ENCODE measurements at regions not wholly inside any gene's neighbourhood (a gene's known extent, or its start where the extent isn't known, plus 50 kb on each side); places are given as distances from the start of the nearest gene placed in this dataset.
A peak's percentile ranks its signal among the peaks of the same experiment; 100 is the strongest.

DNA sequence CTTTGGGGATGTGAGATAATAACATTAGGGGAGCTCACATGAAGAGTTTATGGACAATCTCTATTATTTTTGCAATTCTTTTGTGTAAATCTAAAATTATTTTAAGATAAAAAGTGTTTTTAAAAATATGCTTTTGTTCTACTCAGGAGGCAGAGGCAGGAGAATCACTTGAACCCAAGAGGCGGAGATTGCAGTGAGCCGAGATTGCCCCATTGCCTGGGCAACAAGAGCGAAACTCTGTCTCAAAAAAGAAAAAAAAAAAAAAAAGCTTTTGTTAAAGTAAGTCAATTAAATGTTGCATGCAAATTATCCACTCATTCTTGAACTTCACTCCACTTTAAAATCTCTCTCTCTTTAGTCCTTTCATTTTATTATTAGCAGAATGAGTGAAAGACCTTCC lies 193.3 kb upstream of the IRS2 start:
- peak in 1 of 56 donors; percentile 5 for DNase-seq

DNA sequence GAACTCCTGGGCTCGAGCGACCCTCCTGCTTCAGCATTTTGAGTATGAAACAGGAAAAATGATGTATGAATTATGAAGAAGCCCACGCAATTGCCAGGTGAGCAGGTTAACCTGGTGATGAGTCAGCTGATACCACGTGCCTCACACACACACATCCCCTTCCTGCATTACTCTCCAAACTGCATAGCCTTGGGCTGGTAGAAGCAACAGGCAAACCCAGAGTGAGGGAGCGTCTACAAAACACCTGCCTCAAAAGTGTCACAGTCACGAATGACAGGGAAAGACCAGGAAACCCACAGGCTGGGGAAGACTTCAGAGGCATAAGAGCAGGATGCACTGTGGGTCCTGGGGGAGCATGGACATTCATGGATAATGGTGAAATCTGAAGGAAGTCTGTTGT lies 192.8 kb upstream of the IRS2 start:
- peak in 2 of 56 donors; percentile 11 to 26 for DNase-seq

DNA sequence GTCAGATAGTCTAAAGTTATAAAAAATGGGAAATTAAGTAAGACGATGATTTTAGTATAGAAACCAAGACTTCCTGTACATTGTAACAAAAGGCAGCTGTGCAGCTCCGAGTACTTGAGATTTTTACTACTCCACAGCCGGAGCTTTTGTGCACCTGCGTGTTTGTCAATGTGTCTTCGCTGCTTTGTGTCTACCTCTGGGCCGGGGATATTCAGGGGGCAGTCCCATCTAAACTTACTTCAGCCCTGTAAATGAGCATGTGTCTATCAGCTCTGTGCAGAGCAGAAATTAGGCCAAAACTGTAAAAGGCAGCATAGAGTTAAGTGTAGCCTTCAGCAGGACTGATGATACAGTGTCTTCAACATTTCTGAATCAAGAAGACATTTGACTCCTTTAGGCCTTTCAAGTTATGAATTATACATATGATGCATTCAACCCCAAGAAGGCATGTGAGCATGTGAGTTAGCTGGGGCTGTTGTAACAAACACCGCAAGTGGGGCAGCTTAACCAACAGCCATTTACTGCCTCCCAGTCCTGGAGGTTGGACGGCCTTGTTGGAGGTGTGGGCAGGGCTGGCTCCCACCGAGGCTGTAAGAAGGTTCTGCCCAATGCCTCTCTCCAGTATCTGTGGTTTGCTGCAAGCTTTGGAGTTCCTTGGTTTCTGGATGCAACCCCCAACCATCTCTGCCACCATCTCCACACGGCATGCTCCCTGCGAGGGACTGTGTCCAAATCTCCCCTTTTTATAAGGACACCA lies 191.0 kb upstream of the IRS2 start:
- no peak for DNase-seq

DNA sequence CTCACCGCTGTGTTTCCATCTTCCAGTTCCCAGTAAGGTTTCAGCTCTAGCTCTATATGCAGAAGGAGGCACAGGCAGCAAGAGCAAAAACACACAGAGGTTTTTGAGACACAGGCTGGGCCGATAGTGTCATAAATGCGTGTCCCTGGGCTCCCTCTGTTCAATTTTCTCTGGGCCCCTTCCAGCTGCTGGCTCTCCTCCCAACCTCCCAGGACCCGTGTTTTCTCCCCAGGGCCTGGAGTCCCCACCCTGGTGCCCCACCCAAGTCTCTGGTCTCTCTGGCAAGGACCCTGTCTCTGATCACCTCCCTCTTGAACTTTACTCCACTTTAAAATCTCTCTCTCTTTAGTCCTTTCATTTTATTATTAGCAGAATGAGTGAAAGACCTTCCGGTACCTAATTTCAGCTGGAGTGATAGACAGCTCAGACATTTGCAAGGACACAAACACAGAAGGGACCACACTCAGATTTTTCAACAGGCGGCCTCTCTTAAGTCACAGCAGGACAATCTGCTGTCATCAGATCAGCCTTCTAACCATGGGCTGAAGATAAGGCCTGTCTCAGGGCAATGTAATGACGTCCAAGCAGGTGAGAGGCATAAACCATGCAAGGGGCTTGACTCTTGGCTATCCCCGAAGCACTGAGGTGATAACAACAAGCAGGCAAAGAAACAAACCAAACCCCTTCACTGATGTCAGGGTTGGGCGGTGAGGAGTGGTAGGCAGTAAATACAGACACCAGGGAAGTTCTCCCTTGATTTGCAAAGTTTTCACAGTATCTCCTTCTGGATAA lies 190.0 kb upstream of the IRS2 start:
- DNase-seq: no peak

DNA sequence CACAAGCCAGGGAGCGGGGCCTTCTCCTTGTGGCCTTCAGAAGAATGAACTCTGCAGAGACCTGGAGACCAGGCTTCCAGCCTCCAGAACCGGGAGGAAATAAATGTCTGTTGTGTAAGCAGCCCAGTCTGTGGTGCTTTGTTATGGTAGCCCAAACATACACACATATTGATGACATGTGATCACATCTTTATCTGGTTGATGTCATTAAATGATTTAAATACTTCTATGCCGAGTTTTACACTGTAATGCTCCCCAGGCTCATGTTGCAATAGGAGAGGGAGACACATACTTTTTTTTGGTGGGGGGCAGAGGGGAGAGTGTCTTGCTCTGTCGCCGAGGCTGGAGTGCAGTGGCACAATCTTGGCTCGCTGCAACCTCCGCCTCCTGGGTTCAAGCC lies 188.0 kb upstream of the IRS2 start:
- DNase-seq: no peak

DNA sequence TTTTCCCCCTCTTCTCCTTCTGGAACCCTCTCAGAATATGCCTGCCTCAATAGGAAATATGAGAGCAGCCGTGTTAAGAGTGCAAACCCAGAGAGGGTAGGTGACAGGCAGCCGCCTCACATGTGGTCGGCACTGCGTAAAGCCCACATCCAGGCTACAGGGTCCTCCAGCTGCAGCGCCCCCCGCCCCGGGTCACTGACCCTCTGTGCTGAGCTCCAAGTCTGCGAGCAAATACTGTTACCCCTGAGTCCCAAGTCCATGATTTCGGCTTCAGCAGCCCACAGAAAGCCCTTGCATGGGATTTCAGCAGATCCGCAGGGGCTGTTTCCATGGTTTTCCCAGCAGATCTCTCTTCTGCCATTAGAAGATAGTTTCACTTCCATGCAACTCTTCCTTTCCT lies 186.9 kb upstream of the IRS2 start:
- DNase-seq: no peak

DNA sequence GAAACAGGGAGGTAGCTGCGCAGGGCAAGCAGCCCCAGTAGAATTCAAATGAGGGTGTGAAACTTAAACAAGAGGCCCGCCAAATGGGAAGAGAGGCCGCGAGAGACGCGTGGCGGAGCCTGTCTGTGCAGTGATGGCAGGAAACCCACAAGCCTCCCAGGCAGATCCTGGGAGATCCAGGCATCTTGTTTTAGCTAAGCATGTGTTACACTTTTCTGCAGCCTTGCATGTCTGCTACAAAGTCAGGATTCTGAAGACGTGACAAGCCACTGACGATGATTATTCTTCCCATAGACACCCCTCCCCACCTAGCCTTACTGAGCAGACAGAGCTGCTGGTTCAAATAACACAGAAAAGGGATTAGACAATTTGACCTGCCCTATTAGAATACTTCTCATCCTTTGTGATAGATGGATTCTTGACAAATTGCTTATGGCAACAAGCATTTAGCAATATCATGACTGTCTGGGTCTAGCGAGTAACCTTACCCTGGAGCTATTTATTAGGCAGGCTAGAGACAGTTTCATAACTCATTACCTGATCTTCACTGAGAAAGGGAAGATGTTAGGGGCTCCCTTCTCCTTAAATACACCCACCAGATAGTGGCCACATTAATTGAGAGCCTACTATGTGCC lies 185.2 kb upstream of the IRS2 start:
- DNase-seq: no peak

DNA sequence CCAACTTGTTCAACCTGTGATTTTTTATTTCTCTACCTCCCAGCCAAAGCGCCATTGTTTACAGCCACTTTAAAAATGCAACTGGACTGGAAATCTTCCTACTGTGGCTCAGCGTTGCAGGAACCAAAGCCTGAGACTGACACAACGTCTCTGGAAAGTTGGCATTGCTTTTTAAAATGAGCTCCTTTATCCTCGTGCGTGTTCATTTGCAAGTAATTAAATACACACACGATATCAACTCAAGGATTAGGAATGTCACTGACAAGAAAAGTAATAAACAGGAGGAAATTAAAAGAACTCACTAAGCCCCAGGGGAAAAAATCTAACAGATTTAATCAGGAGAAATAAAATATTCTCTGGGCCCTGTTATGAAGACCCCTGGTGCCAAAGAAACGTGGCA lies 184.6 kb upstream of the IRS2 start:
- no peak for DNase-seq

DNA sequence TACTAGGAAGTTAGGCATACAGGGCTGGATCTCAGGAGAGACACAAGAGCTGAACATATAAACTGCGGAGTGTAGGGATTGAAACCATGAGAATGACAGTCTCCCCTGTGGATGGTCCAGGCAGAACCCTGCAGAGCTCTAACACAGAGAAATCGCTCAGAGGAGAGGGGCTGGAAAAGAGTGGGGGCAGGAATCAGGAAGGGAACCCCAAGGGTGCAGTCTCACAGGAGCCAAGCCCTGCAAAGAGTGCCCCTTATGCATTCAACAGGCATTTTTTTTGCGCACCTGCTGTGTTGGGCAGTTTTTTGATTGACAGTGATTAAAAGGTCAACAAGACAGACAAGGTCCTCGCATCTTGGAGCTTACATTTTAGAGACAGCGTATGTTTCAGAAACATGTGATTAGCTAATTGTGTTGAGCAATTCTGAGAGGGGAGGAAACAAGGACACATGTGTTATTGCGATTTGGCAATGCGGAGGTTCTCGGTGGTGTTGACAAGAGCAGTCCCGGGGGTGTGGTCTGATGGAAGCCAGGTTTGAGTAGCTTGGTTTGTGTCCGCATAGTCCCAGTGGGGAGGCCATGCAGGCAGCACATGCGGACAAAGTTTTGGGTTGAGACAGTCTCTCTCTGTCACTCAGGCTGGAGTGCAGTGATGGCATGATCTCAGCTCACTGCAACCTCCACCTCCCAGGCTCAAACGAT lies 182.6 kb upstream of the IRS2 start:
- DNase-seq: no peak

DNA sequence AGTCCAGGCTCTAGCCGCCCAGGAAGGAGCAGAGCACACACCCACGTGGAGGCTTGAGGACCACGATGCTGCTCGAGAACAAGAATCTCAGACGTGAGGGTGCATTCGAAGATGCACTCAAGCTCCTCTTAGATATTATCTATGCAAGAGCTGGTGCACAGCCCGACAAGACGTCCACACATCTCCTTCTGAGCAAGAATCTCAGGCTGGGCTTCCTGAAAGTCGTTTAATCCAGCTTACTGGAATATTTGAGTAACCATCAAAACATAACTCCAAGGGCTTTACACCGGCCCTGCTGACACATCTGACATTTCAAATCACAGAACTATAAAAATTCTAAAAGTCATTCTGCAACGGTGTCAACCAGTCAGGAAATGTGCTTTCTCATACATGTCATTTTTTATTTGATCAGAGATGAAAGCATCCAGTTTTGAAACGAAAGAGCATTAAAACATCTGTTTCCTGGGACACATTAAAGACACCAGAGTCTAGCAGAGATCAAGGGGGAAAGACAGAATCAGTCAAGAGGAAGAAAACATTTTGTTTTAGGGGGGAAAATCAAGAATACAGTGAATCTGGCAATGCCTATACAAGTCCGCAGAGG lies 177.7 kb upstream of the IRS2 start:
- no peak for DNase-seq

DNA sequence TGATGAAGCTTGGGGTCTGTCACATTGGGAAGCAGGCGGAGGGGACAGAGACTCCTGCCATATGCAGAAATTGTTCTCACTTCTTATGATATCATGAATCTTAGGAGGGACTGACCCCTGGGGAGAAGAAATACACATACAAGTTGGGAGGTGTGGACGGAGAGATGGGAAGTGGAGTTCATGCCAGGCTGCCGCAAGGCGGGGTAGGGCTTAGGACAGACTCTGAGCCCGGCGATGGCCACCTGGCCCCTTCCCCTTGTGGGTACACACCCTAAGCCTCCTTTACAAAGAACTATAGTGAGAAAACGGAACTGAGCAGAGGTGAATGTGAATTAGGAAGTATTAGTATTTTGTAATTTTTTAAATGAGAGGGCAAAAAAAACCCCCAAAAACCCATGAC lies 177.0 kb upstream of the IRS2 start:
- no peak for DNase-seq

DNA sequence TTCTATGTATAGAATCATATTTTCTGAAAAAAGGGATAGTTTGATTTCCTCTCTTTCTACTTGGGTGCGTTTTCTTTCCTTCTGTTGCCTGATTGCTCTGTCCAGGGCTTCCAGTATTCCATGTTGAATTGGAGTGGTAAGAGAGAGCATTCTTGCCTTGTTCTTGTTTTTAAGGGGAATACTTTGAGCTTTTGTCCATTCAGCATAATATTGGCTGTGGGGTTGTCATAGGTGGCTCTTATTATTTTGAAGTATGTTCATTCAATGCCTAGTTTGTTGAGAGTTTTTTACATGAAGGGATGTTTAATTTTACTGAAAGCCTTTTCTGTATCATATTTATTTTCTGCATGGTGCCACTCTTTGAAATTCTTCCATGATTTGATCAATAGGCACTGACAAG lies 173.5 kb upstream of the IRS2 start:
- no peak for DNase-seq

DNA sequence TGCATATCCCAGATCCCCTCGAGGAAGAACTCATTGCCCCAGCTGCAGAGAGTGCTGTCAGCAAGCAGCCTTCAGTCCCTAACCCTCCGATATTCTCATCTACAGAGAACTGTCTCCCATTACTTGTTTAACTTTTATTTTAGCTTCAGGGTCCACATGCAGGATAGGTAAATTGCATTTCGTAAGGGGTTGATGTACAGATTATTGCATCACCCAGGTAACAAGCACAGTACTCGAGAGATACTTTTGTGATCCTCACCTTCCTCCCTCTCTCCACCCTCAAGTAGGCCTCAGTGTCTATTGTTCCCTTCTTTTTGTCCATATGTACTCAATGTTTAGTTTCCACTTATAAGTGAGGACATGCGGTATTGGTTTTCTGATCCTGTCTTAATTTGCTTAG lies 171.5 kb upstream of the IRS2 start:
- no peak for DNase-seq

DNA sequence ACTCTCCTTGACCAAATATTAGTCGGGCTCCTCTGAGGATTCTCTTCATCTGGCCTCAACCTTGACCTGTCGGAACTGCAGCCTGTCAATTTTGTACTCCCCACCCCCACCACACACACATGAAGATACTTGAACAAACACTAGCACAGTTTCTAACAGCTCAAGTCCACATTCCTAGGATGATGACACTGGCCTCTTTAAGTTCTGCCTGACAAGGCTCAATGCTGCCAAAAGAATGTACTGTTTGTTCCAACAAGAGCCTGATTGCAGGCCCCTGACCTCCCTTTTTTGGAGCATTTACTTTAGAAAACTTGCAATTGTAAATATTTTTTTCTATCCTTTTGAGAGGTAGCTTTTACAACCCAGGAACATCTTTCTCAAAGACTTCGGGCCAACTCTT lies 169.2 kb upstream of the IRS2 start:
- no peak for DNase-seq

DNA sequence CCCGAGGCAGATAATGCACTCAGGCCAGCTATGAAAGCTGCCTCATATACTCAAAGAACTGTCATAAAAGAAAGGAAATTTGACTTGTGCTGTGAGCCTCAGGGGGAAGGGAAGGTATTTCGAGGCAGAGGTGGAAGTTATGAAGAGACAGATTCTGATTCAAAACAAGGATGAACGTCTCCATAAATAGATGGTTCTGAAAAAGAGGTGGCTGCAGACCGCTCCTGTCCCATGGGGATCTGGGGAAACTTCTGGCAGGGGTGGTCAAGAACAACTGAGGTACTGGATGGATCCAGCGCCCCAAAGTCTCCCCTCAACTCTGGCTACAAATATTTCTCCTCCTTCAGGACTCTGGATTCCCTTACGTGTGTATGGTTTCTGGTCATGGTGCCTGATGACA lies 168.1 kb upstream of the IRS2 start:
- DNase-seq: no peak

DNA sequence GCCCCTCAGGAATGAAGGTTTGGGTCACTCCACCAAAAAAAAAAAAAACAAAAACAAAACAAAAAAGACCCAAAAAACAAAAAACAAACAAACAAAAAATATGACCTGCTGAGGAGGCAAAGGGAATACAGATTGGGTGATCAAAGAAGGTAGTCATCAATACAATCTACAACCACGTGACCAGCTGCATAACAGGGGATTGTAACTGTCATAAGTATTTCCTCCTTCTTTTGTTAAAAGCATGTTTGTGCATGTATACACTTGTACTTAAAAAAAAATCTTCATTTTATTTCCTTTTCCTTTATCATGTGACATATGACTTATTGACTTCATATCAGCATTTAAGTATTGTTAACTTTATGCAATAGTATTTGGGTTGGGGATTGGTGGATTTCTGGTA lies 165.1 kb upstream of the IRS2 start:
- no peak for DNase-seq

DNA sequence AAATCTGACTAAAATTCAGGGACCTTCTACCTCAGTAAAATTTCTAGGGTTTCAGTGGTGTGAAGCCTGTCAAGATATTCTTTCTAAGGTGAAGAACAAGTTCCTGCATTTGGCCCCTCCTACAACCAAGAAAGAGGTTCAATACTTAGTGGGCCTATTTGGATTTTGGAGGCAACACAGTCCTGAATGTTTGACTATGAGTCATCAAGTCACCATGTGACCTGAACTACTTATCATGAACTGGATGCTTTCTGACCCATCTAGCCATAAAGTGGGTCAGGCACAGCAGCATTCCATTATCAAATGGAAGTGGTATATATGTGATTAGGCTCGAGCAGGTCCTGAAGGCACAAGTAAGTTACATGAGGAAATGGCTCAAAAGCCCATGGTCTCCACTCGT lies 163.0 kb upstream of the IRS2 start:
- no peak for DNase-seq

DNA sequence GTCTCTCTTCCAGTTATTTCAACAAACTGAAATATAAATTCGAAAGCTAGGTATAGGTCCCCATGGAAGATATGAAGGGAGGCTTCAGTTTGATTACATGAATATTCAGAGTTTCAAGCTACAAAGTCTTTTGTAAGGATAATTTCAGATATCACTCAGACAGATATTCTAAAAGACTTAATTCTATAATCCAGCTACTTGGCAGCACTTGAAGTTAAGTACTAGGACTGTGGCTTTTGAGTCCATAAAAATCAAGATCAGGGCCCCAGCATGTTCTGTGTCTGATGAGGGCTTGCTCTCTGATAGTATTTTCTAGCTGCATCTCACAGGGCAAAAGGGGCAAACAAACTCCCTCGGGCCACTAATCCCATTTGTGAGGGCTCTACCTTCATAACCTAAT lies 160.6 kb upstream of the IRS2 start:
- DNase-seq: no peak

DNA sequence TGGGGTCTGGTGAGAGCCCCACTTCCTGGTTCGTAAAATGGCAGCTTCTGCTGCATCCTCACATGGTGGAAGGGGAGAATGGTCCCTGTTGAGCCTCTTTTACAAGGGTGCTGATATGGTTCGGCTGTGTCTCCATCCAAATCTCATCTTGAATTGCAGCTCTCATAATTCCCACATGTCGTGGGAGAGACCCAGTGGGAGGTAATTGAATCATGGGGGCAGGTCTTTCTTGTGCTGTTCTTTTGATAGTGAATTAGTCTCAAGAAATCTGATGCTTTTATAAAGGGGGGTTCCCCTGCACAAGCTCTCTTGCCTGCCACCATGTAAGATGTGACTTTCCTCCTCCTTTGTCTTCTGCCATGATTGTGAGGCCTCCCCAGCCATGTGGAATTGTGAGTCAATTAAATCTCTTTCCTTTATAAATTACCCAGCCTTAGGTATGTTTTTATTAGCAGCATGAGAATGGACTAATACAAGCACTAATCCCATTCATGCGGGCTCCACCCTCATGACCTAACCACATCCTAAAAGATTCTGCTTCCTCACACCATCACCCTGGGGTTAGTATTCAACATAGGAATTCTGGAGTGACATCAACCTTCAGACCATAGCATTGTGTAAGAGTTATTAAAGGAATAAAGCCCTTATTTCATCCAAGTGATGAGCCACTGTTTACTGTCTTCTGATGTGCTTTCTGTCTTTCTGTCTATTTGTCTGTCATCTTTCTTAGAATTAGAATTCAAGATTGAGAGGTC lies 159.0 kb upstream of the IRS2 start:
- DNase-seq: no peak

DNA sequence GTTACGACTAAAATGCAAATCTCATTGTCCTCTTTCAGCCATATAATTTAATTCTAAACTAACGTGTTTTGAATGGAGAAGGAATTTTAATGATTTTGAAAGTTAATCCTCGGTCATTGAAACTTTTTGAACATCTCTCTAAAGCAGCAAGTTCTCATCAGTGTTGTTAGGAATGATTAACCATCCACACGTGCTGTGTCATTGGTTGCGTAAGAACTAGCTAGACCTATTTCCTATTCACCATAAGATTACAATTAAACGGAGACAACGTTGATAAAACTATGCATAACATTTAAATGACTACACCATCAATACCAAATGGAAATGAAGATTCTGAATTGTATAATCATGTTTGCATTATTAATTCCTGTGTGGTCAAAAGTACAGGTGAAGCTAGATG lies 155.6 kb upstream of the IRS2 start:
- no peak for DNase-seq

DNA sequence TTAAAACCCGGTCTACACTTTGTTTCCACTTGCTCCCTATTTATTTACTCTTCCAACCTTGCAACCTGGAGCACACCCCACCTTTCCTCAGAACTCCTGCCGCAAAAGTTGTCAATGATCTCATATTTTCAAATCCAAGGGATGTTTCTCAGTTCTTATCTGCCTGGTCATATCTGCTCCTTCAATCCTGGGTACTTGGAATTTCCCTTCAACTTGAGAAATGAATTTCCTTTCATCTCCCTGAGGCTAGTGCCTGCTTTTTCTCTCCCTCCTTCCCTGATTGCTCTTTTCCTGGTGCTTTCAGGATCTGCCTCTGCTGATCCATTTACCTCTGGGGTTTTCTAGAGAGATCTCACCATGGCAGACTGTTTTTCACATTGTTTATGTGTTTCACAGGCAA lies 154.8 kb upstream of the IRS2 start:
- no peak for DNase-seq

Measured in nucleus accumbens (tissue), 56 donors.